Keratinocyte (primary cell): ENCODE measurements at regions not wholly inside any gene's neighbourhood (a gene's known extent, or its start where the extent isn't known, plus 50 kb on each side); places are given as distances from the start of the nearest gene placed in this dataset.

Source experiments
- DNase-seq: peaks from one replicate; pipeline ENCODE4 v3.0.0-alpha.2; 2011; ENCODE audit warnings: low read depth, missing footprints, low spot score
- FAIRE-seq: peaks from 2 replicates; lab custom pipeline; 2011; peaks lifted over from hg19 to GRCh38; lab: Jason Lieb, UNC
- H2AFZ ChIP-seq: 2 replicates; pipeline ENCODE4 v1.6.0; 2012; ENCODE audit warnings: low read length, control low read depth, inconsistent platforms; ENCODE audit not compliant: control insufficient read depth
- H3K27ac ChIP-seq: 2 replicates; pipeline ENCODE4 v1.5.1; 2011; ENCODE audit warnings: low read length; ENCODE audit not compliant: control insufficient read depth, insufficient read depth
- H3K27me3 ChIP-seq: 3 replicates; pipeline ENCODE4 v1.6.0; 2011; ENCODE audit warnings: low read length; ENCODE audit not compliant: control insufficient read depth, insufficient read depth; ENCODE audit errors: extremely low read depth
- H3K36me3 ChIP-seq, 2 experiments: 2 replicates in 1 of 2; 3 replicates in 1 of 2; pipeline ENCODE4 v1.5.1; 2011; ENCODE audit warnings: low read length in 2 of 2, mild to moderate bottlenecking in 1 of 2; ENCODE audit not compliant: control insufficient read depth in 2 of 2, insufficient read depth in 2 of 2; ENCODE audit errors: extremely low read depth in 1 of 2
- H3K4me1 ChIP-seq: 3 replicates; pipeline ENCODE4 v1.5.1; 2011; ENCODE audit warnings: low read length; ENCODE audit not compliant: control insufficient read depth, insufficient read depth; ENCODE audit errors: extremely low read depth
- H3K4me2 ChIP-seq: 3 replicates; pipeline ENCODE4 v1.6.0; 2011; ENCODE audit warnings: low read depth, low read length; ENCODE audit not compliant: control insufficient read depth, insufficient read depth; ENCODE audit errors: extremely low read depth
- H3K4me3 ChIP-seq, 3 experiments: fragments of 200-600 bp in 1 of 3; sonication (generic) in 1 of 3; 2 replicates in 2 of 3; 3 replicates in 1 of 3; pipeline ENCODE4 v1.5.1; 2011 to 2016; ENCODE audit warnings: low read length in 3 of 3, mild to moderate bottlenecking in 3 of 3, control low read depth in 2 of 3, inconsistent platforms in 1 of 3, low read depth in 1 of 3, mixed read lengths in 1 of 3, mixed run types in 1 of 3, moderate library complexity in 1 of 3; ENCODE audit not compliant: control insufficient read depth in 2 of 3, insufficient read depth in 2 of 3; ENCODE audit errors: extremely low read depth in 1 of 3
- H3K79me2 ChIP-seq: 2 replicates; pipeline ENCODE4 v1.6.0; 2012; ENCODE audit warnings: low read length; ENCODE audit not compliant: control insufficient read depth, insufficient read depth
- H3K9ac ChIP-seq: 3 replicates; pipeline ENCODE4 v1.6.0; 2011; ENCODE audit warnings: low read length; ENCODE audit not compliant: control insufficient read depth, insufficient read depth; ENCODE audit errors: extremely low read depth
- H3K9me1 ChIP-seq: 3 replicates; pipeline ENCODE4 v1.6.0; 2011; ENCODE audit warnings: low read length; ENCODE audit not compliant: control insufficient read depth, insufficient read depth; ENCODE audit errors: extremely low read depth
- H3K9me3 ChIP-seq: 2 replicates; pipeline ENCODE4 v1.5.1; 2012; ENCODE audit warnings: low read depth, low read length; ENCODE audit not compliant: control insufficient read depth
- H4K20me1 ChIP-seq: 3 replicates; pipeline ENCODE4 v1.6.0; 2011; ENCODE audit warnings: low read length; ENCODE audit not compliant: control insufficient read depth, insufficient read depth; ENCODE audit errors: extremely low read depth
- CTCF ChIP-seq, 3 experiments: IDR thresholded peaks in 1 of 3; conservative IDR thresholded peaks in 1 of 3; optimal IDR thresholded peaks in 1 of 3; 2 replicates in 2 of 3; 3 replicates in 1 of 3; pipeline versions ENCODE3 to v1.5.1; 2011; ENCODE audit warnings: low read length in 3 of 3, mild to moderate bottlenecking in 3 of 3, moderate library complexity in 2 of 3, control low read depth in 1 of 3, inconsistent platforms in 1 of 3; ENCODE audit not compliant: insufficient read depth in 2 of 3; ENCODE audit errors: extremely low read depth in 1 of 3
- EZH2 ChIP-seq: IDR thresholded peaks from one replicate; pipeline ENCODE4 v1.6.1; 2012; ENCODE audit warnings: inconsistent platforms, mild to moderate bottlenecking, low read length, moderate library complexity
- dilution Hi-C: fragments of 300-500 bp; cut with MboI; formaldehyde crosslinking; loops from one replicate; pipeline ENCODE4 v1.7.0; 2020; ENCODE audit warnings: low sequenced_read_pairs; ENCODE audit not compliant: extremely low pct_ligation_motif_present

DNA sequence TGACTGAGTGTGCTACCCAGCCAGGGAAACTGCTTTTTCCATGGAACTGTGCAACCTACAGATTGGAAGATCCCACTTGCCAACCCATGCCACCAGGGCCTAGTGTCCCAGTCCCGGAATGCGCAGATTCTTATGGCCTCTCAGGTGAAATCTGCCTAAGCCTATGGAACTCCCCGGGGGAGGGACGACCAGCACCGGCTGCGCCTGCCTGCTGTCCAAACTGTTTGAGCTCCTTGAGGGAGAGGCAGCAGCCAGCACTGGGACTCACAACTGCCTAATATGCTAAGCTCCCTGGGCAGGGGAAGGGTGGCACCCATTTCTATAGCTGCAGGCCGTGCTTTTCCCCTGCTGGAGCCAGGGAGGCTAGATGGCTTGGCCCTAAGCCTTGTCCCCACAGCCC, 92.5 kb upstream of the GZMB start:
- Histone ChIP-seq H3K4me2 (no peak overlapping the region), H3K27ac (no peak overlapping the region), H3K79me2 (no peaks in the 10 kb centered on the region), H3K9me3 (no peaks in the 10 kb centered on the region), H4K20me1 (no peaks in the 10 kb centered on the region), H3K9me1 (no peaks in the 10 kb centered on the region), H2AFZ (no peak overlapping the region), H3K4me1 (no peaks in the 10 kb centered on the region), H3K36me3 (no peaks in the 10 kb centered on the region), H3K27me3 (no peaks in the 10 kb centered on the region), H3K9ac (no peak overlapping the region), H3K4me3 (no peak overlapping the region)
- DNase-seq (no peak), FAIRE-seq (no peak)
- dilution Hi-C loops = no loop called here
- TF ChIP-seq CTCF (optimal IDR thresholded peaks at IDR 0.05 in 1 of 3, IDR thresholded peaks at IDR 0.05 in 1 of 3, conservative IDR thresholded peaks at IDR 0.05 in 1 of 3; ENCODE audit: extremely low read depth in 1 of 3, insufficient read depth in 2 of 3, low read length in 3 of 3) = no peak
- no peak for TF ChIP-seq EZH2

GRCh38 chr14:24725311-24725710, 91.3 kb upstream of the GZMB start:
- no peak for FAIRE-seq
- no peak overlapping the region for H2AFZ ChIP-seq
- H3K4me1 ChIP-seq = no peaks in the 10 kb centered on the region

More at GRCh38 chr14:24725311-24725710, 91.3 kb upstream of the GZMB start:
- dilution Hi-C loops = no loop called here
- Histone ChIP-seq H3K4me2 (no peak overlapping the region), H3K27ac (no peak overlapping the region), H3K9ac (no peak overlapping the region), H3K27me3 (no peaks in the 10 kb centered on the region), H3K79me2 (no peaks in the 10 kb centered on the region), H3K36me3 (no peaks in the 10 kb centered on the region), H4K20me1 (no peaks in the 10 kb centered on the region), H3K9me1 (no peaks in the 10 kb centered on the region), H3K4me3 (no peak overlapping the region), H3K9me3 (no peaks in the 10 kb centered on the region)
- DNase-seq = no peak
- TF ChIP-seq EZH2 = no peak
- no peak for TF ChIP-seq CTCF (optimal IDR thresholded peaks at IDR 0.05 in 1 of 3, IDR thresholded peaks at IDR 0.05 in 1 of 3, conservative IDR thresholded peaks at IDR 0.05 in 1 of 3; ENCODE audit: extremely low read depth in 1 of 3, insufficient read depth in 2 of 3, low read length in 3 of 3)
